ENCODE measurements at regions not wholly inside any gene's neighbourhood (a gene's known extent, or its start where the extent isn't known, plus 50 kb on each side); places are given as distances from the start of the nearest gene placed in this dataset.

DNA sequence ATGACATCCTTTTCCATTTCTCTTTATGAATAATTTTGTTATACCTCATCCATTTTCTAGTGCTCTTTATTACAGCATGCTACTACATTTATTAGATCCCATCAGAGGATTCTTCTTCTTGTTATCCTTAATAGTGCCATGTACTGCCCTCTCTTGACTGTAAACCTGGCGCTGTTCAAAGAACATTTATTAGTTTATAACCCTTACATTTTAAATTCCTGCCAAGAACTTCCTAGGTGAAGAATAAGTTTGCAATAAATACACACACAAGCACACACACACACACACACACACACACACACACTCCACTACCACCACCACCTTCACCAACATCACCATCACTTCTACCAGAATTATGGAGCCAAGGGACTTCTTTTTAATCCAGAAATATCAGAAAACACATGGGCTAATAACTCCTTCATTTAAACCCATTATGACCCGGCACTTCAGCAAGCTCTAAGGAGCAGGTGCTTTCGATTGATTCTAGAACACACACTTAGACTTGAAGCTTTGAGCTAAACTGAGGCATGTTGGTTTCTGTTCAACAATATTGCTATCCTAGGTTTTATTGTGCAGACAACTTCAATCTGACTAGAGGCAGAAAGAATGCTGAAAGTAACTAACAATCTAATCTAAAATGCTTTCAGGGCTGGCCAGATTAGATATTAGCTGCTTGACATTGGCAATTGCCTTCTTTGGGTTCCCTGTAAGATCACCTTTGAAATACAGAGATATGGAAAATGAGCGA lies 556.8 kb downstream of the LMO4 start:
- Histone ChIP-seq H3K4me1 (ENCODE audit: control insufficient read depth in 1 of 2, insufficient read depth in 2 of 2, low read length in 2 of 2) (no peaks in the 10 kb centered on the region), H3K4me3 (ENCODE audit: low read length in 2 of 2) (no peak overlapping the region), H3K36me3 (ENCODE audit: control insufficient read depth in 1 of 2, insufficient read depth in 2 of 2, low read length in 1 of 2) (no peaks in the 10 kb centered on the region), H3K9me3 (ENCODE audit: control insufficient read depth, low read length) (no peaks in the 10 kb centered on the region), H3K27me3 (ENCODE audit: control insufficient read depth in 1 of 2, insufficient read depth in 2 of 2, low read length in 1 of 2) (no peaks in the 10 kb centered on the region), H3K27ac (ENCODE audit: low read depth in 1 of 2, low read length in 2 of 2) (no peak overlapping the region)
- DNase-seq (no peak), ATAC-seq (ENCODE audit: low FRiP score) (no peak)
- WGBS, 2 donors = 94 to 99% methylated on average over 4 of the region's 4 CpGs
- intact Hi-C loops (cut with DNase I) = no loop called here

DNA sequence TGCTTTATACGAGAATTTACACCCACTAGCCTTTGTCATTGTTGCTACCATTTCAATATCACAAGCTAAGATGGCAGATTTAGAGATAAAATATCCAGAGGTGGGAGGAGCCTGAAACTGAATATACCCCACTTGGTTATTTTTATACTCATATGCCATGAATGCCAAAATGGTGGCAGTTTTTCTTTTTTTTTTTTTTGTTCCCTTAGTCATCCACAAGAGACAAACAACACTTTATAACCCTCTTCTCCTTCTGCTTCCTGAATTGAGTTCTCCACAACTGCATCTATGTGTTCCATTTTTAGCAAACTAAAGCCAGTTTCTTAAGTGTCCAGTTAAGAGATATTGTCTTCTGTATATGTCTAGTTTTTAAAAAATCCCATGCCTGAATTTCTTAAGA lies 558.4 kb downstream of the LMO4 start:
- Histone ChIP-seq H3K9me3 (ENCODE audit: control insufficient read depth, low read length) (no peaks in the 10 kb centered on the region), H3K36me3 (ENCODE audit: control insufficient read depth in 1 of 2, insufficient read depth in 2 of 2, low read length in 1 of 2) (no peaks in the 10 kb centered on the region), H3K4me3 (ENCODE audit: low read length in 2 of 2) (no peak overlapping the region), H3K27ac (ENCODE audit: low read depth in 1 of 2, low read length in 2 of 2) (no peak overlapping the region), H3K27me3 (ENCODE audit: control insufficient read depth in 1 of 2, insufficient read depth in 2 of 2, low read length in 1 of 2) (no peaks in the 10 kb centered on the region), H3K4me1 (ENCODE audit: control insufficient read depth in 1 of 2, insufficient read depth in 2 of 2, low read length in 2 of 2) (no peaks in the 10 kb centered on the region)
- DNase-seq (no peak), ATAC-seq (ENCODE audit: low FRiP score) (no peak)
- intact Hi-C loops (cut with DNase I) = no loop called here
- 91 to 93% methylated on average over 1 of the region's 1 CpG for WGBS, 2 donors

DNA sequence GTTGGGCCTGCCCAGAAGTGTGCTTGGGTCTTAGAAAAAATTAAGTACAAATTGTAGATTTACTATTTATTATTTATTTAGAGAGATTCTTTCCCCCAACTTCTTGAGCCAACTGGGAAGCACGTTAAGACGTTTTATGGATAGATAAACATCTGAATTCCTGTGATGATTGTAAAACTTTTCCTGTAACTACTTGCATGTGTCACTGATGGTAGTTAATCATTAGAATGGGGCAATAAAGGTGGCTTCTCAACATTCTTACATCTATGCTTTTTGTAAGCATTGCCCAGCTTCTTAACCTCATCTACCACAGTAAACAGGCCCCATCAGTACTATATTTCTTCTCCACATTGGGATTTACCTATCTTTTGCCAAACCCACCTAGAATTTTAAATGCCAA lies 559.8 kb downstream of the LMO4 start:
- 87 to 90% methylated on average over 2 of the region's 2 CpGs for WGBS, 2 donors
- DNase-seq = no peak
- no peak for ATAC-seq (ENCODE audit: low FRiP score)
- Histone ChIP-seq H3K4me3 (ENCODE audit: low read length in 2 of 2) (no peak overlapping the region), H3K4me1 (ENCODE audit: control insufficient read depth in 1 of 2, insufficient read depth in 2 of 2, low read length in 2 of 2) (no peaks in the 10 kb centered on the region), H3K27ac (ENCODE audit: low read depth in 1 of 2, low read length in 2 of 2) (no peak overlapping the region), H3K27me3 (ENCODE audit: control insufficient read depth in 1 of 2, insufficient read depth in 2 of 2, low read length in 1 of 2) (no peaks in the 10 kb centered on the region), H3K36me3 (ENCODE audit: control insufficient read depth in 1 of 2, insufficient read depth in 2 of 2, low read length in 1 of 2) (no peaks in the 10 kb centered on the region), H3K9me3 (ENCODE audit: control insufficient read depth, low read length) (no peaks in the 10 kb centered on the region)
- intact Hi-C loops (cut with DNase I) = no loop called here

DNA sequence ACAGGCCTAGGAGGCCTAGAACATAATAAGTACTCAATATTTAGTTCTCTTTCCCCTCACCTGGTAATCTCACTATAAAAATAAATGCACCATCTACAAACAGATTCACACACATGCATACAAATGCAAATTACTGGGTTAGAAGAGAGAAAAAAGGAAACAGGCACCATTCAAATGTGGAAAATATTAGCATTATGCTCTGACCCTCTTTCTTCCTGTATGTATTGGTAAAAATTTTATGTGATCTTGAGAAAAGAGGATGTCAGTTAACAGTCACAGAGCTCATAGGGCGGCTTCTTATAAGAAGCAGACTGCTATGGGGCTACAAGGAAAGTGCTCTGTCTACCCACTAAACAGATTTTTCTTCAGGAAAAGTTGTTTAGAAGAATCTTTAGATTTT lies 565.4 kb downstream of the LMO4 start:
- Histone ChIP-seq H3K27ac (ENCODE audit: low read depth in 1 of 2, low read length in 2 of 2) (no peak overlapping the region), H3K27me3 (ENCODE audit: control insufficient read depth in 1 of 2, insufficient read depth in 2 of 2, low read length in 1 of 2) (no peaks in the 10 kb centered on the region), H3K4me1 (ENCODE audit: control insufficient read depth in 1 of 2, insufficient read depth in 2 of 2, low read length in 2 of 2) (no peaks in the 10 kb centered on the region), H3K4me3 (ENCODE audit: low read length in 2 of 2) (no peak overlapping the region), H3K9me3 (ENCODE audit: control insufficient read depth, low read length) (no peaks in the 10 kb centered on the region), H3K36me3 (ENCODE audit: control insufficient read depth in 1 of 2, insufficient read depth in 2 of 2, low read length in 1 of 2) (no peaks in the 10 kb centered on the region)
- intact Hi-C loops (cut with DNase I) = no loop called here
- DNase-seq = no peak
- ATAC-seq (ENCODE audit: low FRiP score) = no peak
- 96% methylated on average over 1 of the region's 1 CpG for WGBS, 2 donors

DNA sequence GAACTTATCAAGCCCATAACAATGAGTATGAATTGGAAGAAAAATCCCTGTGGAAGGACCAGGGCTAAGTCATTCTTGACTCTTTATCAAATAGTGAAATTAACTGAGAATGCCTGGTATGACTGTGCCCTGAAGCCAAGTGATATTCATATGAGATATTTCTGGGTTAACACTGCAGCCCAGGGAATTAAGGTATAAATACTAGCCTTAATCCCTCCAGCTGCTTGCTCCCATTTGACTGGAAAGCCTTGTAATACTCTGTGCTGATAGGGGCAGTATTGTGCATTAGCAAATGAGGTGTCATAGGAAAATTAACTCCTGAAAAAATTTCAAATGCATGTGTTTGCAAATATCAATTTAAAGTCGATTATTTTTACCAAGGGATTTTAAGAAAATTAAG lies 568.8 kb downstream of the LMO4 start:
- Histone ChIP-seq H3K27me3 (ENCODE audit: control insufficient read depth in 1 of 2, insufficient read depth in 2 of 2, low read length in 1 of 2) (no peaks in the 10 kb centered on the region), H3K9me3 (ENCODE audit: control insufficient read depth, low read length) (no peaks in the 10 kb centered on the region), H3K36me3 (ENCODE audit: control insufficient read depth in 1 of 2, insufficient read depth in 2 of 2, low read length in 1 of 2) (no peaks in the 10 kb centered on the region), H3K4me1 (ENCODE audit: control insufficient read depth in 1 of 2, insufficient read depth in 2 of 2, low read length in 2 of 2) (no peaks in the 10 kb centered on the region), H3K27ac (ENCODE audit: low read depth in 1 of 2, low read length in 2 of 2) (no peak overlapping the region), H3K4me3 (ENCODE audit: low read length in 2 of 2) (no peak overlapping the region)
- WGBS, 2 donors = 65 to 69% methylated on average over 1 of the region's 1 CpG
- ATAC-seq (ENCODE audit: low FRiP score) (no peak), DNase-seq (no peak)
- intact Hi-C loops (cut with DNase I) = no loop called here

DNA sequence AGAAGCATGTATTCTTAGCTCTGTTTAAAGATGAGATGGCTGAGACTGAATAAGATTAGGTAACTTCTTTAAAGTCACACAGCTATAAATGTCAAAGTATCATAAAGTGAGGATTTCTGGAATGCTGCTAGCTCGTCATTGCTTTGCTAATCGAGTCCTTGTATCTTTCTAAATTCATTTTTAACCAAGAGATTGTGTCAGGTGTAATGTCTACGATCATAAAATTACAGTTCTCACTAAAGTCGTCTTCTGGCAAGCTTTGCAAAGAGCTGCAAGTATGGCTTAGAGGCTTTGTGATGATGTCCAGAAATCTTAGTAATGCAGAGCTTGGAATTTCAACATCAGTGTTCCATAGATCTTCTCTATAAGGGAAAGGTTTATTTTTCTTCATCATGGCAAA lies 569.8 kb downstream of the LMO4 start:
- DNase-seq = no peak
- no peaks in the 10 kb centered on the region for H3K27me3 ChIP-seq (ENCODE audit: control insufficient read depth in 1 of 2, insufficient read depth in 2 of 2, low read length in 1 of 2)
- intact Hi-C loops (cut with DNase I) = no loop called here
- no peak overlapping the region for H3K27ac ChIP-seq (ENCODE audit: low read depth in 1 of 2, low read length in 2 of 2)
- no peak overlapping the region for H3K4me3 ChIP-seq (ENCODE audit: low read length in 2 of 2)
- H3K9me3 ChIP-seq (ENCODE audit: control insufficient read depth, low read length) = no peaks in the 10 kb centered on the region
- no peak for ATAC-seq (ENCODE audit: low FRiP score)
- 60 to 64% methylated on average over 4 of the region's 4 CpGs for WGBS, 2 donors
- H3K36me3 ChIP-seq (ENCODE audit: control insufficient read depth in 1 of 2, insufficient read depth in 2 of 2, low read length in 1 of 2) = no peaks in the 10 kb centered on the region
- H3K4me1 ChIP-seq (ENCODE audit: control insufficient read depth in 1 of 2, insufficient read depth in 2 of 2, low read length in 2 of 2) = no peaks in the 10 kb centered on the region

DNA sequence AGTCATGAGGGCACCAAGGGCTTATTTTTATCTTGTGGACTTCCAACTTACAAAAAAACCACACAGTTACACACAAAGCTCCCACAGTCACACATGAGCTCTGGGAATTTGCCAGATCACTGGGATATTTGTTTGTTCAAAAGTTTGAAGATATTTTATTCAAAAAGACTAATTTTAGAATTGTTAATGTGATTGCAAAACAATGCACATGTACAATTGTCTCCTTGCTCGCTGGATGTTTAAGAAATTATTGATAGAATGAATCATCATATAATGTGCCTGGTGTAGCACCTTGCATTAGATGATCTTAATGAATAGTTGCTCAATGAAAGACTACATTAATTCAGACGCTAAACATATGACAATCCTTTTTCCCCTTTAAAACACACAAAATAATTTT lies 570.3 kb downstream of the LMO4 start:
- Histone ChIP-seq H3K9me3 (ENCODE audit: control insufficient read depth, low read length) (no peaks in the 10 kb centered on the region), H3K27me3 (ENCODE audit: control insufficient read depth in 1 of 2, insufficient read depth in 2 of 2, low read length in 1 of 2) (no peaks in the 10 kb centered on the region), H3K4me1 (ENCODE audit: control insufficient read depth in 1 of 2, insufficient read depth in 2 of 2, low read length in 2 of 2) (no peaks in the 10 kb centered on the region), H3K4me3 (ENCODE audit: low read length in 2 of 2) (no peak overlapping the region), H3K27ac (ENCODE audit: low read depth in 1 of 2, low read length in 2 of 2) (no peak overlapping the region), H3K36me3 (ENCODE audit: control insufficient read depth in 1 of 2, insufficient read depth in 2 of 2, low read length in 1 of 2) (no peaks in the 10 kb centered on the region)
- intact Hi-C loops (cut with DNase I) = no loop called here
- WGBS, 2 donors = 39 to 67% methylated on average over 2 of the region's 2 CpGs
- no peak for DNase-seq
- no peak for ATAC-seq (ENCODE audit: low FRiP score)

DNA sequence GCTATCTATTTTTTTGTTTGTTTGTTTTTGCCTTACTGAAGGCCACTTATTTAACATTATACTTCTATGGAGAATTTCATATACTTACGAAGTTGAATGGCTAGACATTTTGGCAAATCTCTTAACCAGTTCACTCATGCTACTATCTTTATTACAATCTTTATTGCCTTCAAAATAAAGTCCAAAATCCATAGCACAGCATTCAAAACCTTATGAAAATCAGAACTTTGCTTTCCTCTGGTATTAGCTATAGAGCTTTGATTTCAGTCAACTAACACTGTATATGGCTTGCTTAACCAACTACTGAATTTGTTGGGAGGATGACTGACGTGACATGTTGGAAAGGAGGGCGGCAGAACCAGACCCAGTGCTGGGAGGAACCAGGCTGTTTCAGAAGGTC lies 571.1 kb downstream of the LMO4 start:
- no peaks in the 10 kb centered on the region for H3K9me3 ChIP-seq (ENCODE audit: control insufficient read depth, low read length)
- H3K27ac ChIP-seq (ENCODE audit: low read depth in 1 of 2, low read length in 2 of 2) = no peak overlapping the region
- H3K36me3 ChIP-seq (ENCODE audit: control insufficient read depth in 1 of 2, insufficient read depth in 2 of 2, low read length in 1 of 2) = no peaks in the 10 kb centered on the region
- no peaks in the 10 kb centered on the region for H3K27me3 ChIP-seq (ENCODE audit: control insufficient read depth in 1 of 2, insufficient read depth in 2 of 2, low read length in 1 of 2)
- 95% methylated on average over 3 of the region's 3 CpGs for WGBS, 2 donors
- no peak for DNase-seq
- H3K4me3 ChIP-seq (ENCODE audit: low read length in 2 of 2) = no peak overlapping the region
- ATAC-seq (ENCODE audit: low FRiP score) = no peak
- H3K4me1 ChIP-seq (ENCODE audit: control insufficient read depth in 1 of 2, insufficient read depth in 2 of 2, low read length in 2 of 2) = no peaks in the 10 kb centered on the region
- intact Hi-C loops (cut with DNase I) = no loop called here

DNA sequence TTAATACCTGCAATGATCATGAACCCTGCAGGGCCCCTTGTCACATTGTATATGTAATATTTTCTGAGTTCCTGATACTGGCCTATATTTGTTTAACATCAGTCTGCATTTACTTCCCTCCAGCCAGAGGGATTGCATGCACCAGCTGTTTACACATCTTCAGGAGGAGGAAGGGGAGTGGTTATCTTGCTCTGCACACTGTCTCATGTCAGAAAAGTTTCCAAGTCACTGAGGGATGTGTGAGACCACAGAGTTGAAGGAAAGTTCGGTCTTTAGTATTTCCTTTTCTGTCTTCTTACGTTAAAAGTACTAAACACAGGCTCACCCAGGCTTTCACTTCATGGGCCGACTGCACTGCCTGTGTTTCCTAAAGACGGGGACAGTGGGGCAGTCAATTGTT lies 574.1 kb downstream of the LMO4 start:
- Histone ChIP-seq H3K27ac (ENCODE audit: low read depth in 1 of 2, low read length in 2 of 2) (no peak overlapping the region), H3K9me3 (ENCODE audit: control insufficient read depth, low read length) (no peaks in the 10 kb centered on the region), H3K4me3 (ENCODE audit: low read length in 2 of 2) (no peak overlapping the region), H3K36me3 (ENCODE audit: control insufficient read depth in 1 of 2, insufficient read depth in 2 of 2, low read length in 1 of 2) (no peaks in the 10 kb centered on the region), H3K27me3 (ENCODE audit: control insufficient read depth in 1 of 2, insufficient read depth in 2 of 2, low read length in 1 of 2) (no peaks in the 10 kb centered on the region), H3K4me1 (ENCODE audit: control insufficient read depth in 1 of 2, insufficient read depth in 2 of 2, low read length in 2 of 2) (peaks cover 0 to 4% of the 10 kb centered on the region in 2 donors)
- no peak for DNase-seq
- no peak for ATAC-seq (ENCODE audit: low FRiP score)
- intact Hi-C loops (cut with DNase I) = no loop called here
- WGBS, 2 donors = 40 to 45% methylated on average over 4 of the region's 4 CpGs

All from aorta (tissue), 5 donors.